PC-3 (cell line): ENCODE measurements at regions not wholly inside any gene's neighbourhood (a gene's known extent, or its start where the extent isn't known, plus 50 kb on each side); places are given as distances from the start of the nearest gene placed in this dataset.

Source experiments
- ATAC-seq: fragments of 200-7000 bp; cut with Tn5 transposase; 2 replicates; pipeline ENCODE4 v1.9.1; 2020; ENCODE audit warnings: mild to moderate bottlenecking, moderate library complexity
- BruUV-seq: library from RNA; stranded (reverse); fragments of 400-500 nt; replicated peaks from 2 replicates; lab custom pipeline; 2021; lab: Mats Ljungman, UMichigan
- CTCF ChIA-PET: fragments of 300-600 bp; sonication (Branson Sonifier 250); formaldehyde crosslinking; loops from one replicate; lab custom pipeline; 2022; ENCODE audit warnings: antibody characterized with exemption; lab: Charles Lee
- POLR2A ChIA-PET: fragments of 300-600 bp; sonication (Branson Sonifier 250); formaldehyde crosslinking; loops from one replicate; lab custom pipeline; 2022; ENCODE audit warnings: antibody characterized with exemption; ENCODE audit not compliant: unreplicated experiment; lab: Charles Lee
- DNase-seq: peaks from one replicate; pipeline ENCODE4 v3.0.0-alpha.2; 2015
- H2AFZ ChIP-seq: fragments of 300-600 bp; sonication (generic); 2 replicates; pipeline ENCODE4 v1.6.0; 2016; ENCODE audit warnings: antibody characterized with exemption, low read length
- H3F3A ChIP-seq: fragments of 300-600 bp; sonication (generic); one replicate; pipeline ENCODE4 v1.6.0; 2017; ENCODE audit warnings: antibody characterized with exemption, low read length, control low read depth, mild to moderate bottlenecking; ENCODE audit not compliant: unreplicated experiment
- H3K27ac ChIP-seq: fragments of 300-600 bp; sonication (generic); 2 replicates; pipeline ENCODE4 v1.5.1; 2016; ENCODE audit warnings: mild to moderate bottlenecking, low read length
- H3K27me3 ChIP-seq: fragments of 300-600 bp; sonication (generic); 2 replicates; pipeline ENCODE4 v1.6.1; 2016; ENCODE audit warnings: low read length, mixed read lengths
- H3K36me3 ChIP-seq: fragments of 300-600 bp; sonication (generic); 2 replicates; pipeline ENCODE4 v1.6.1; 2016; ENCODE audit warnings: low read depth, mixed run types, low read length, mixed read lengths
- H3K4me1 ChIP-seq: fragments of 300-600 bp; sonication (generic); 2 replicates; pipeline ENCODE4 v1.5.1; 2016; ENCODE audit warnings: low read length; ENCODE audit not compliant: insufficient read depth
- H3K4me2 ChIP-seq: fragments of 300-600 bp; sonication (generic); 2 replicates; pipeline ENCODE4 v1.6.0; 2016; ENCODE audit warnings: low read length
- H3K4me3 ChIP-seq: fragments of 300-600 bp; sonication (generic); 2 replicates; pipeline ENCODE4 v1.5.1; 2016; ENCODE audit warnings: mild to moderate bottlenecking, low read length, mixed read lengths
- H3K79me2 ChIP-seq: fragments of 300-600 bp; sonication (generic); 2 replicates; pipeline ENCODE4 v1.6.1; 2017; ENCODE audit warnings: low read length, mixed read lengths
- H3K9ac ChIP-seq: fragments of 300-600 bp; sonication (generic); 2 replicates; pipeline ENCODE4 v1.6.0; 2016; ENCODE audit warnings: mild to moderate bottlenecking, low read length
- H3K9me2 ChIP-seq: fragments of 300-600 bp; sonication (generic); replicated peaks from 2 replicates; pipeline ENCODE4 v1.6.1; 2016; ENCODE audit warnings: mixed run types, low read length, mixed read lengths
- H3K9me3 ChIP-seq: fragments of 300-600 bp; sonication (generic); 2 replicates; pipeline ENCODE4 v1.6.1; 2016; ENCODE audit warnings: low read length, mixed read lengths
- H4K20me1 ChIP-seq: fragments of 300-600 bp; sonication (generic); 2 replicates; pipeline ENCODE4 v1.6.1; 2016; ENCODE audit warnings: low read length, mixed read lengths
- CTCF ChIP-seq: fragments of 300-600 bp; sonication (generic); conservative IDR thresholded peaks from 2 replicates; pipeline ENCODE4 v1.5.1; 2017; ENCODE audit warnings: antibody characterized with exemption, low read depth, mild to moderate bottlenecking, low read length
- EZH2 ChIP-seq: fragments of 300-600 bp; sonication (generic); IDR thresholded peaks from one replicate; pipeline ENCODE4 v1.6.1; 2017; ENCODE audit warnings: antibody characterized with exemption, mild to moderate bottlenecking, low read length; ENCODE audit not compliant: unreplicated experiment
- EZH2phosphoT487 ChIP-seq: fragments of 300-600 bp; sonication (generic); IDR thresholded peaks from 2 replicates; pipeline ENCODE4 v1.6.1; 2018; ENCODE audit warnings: mild to moderate bottlenecking, antibody characterized with exemption, low read length, borderline replicate concordance
- intact Hi-C: fragments of 100-400 bp; cut with micrococcal nuclease; formaldehyde crosslinking; loops from 2 replicates; pipeline ENCODE4 v1.9.0; 2023

GRCh38 chr2:118496870-118497611 lies 350.4 kb downstream of the EN1 start:
- no peaks in the 10 kb centered on the region for H3K4me1 ChIP-seq
- H3K9ac ChIP-seq: no peak overlapping the region
- no peak overlapping the region for H2AFZ ChIP-seq
- no peak for DNase-seq
- no peaks in the 10 kb centered on the region for H3K9me2 ChIP-seq
- no peaks in the 10 kb centered on the region for H3K9me3 ChIP-seq
- H4K20me1 ChIP-seq: no peaks in the 10 kb centered on the region
- no peak overlapping the region for H3K27ac ChIP-seq
- H3K27me3 ChIP-seq: peaks cover 4% of the 10 kb centered on the region; the same call in 1 of the 2 replicates
- ATAC-seq: no peak
- POLR2A ChIA-PET: no interaction called here
- no TSS peak for BruUV-seq
- intact Hi-C loops: no loop called here
- H3K4me3 ChIP-seq: no peak overlapping the region
- no peaks in the 10 kb centered on the region for H3K79me2 ChIP-seq
- no peak overlapping the region for H3K4me2 ChIP-seq
- CTCF ChIA-PET: interaction anchor here (0.6 kb wide), 1 partner anchor 358 kb away, joined by 4 read pairs; no protein-coding TSS in a partner anchor
- H3F3A ChIP-seq: no peaks in the 10 kb centered on the region
- H3K36me3 ChIP-seq: no peaks in the 10 kb centered on the region
- TF ChIP-seq EZH2phosphoT487: no peak
- no peak for TF ChIP-seq EZH2
- no peak for TF ChIP-seq CTCF

GRCh38 chr2:118496467-118496866 lies 351.0 kb downstream of the EN1 start:
- intact Hi-C loops: no loop called here
- Histone ChIP-seq H3K4me3 (no peak overlapping the region), H2AFZ (no peak overlapping the region), H3K9me3 (no peaks in the 10 kb centered on the region), H3K27ac (no peak overlapping the region), H3K9me2 (no peaks in the 10 kb centered on the region), H3F3A (no peaks in the 10 kb centered on the region), H3K4me2 (no peak overlapping the region), H3K27me3 (peaks cover 4% of the 10 kb centered on the region; the same call in 1 of the 2 replicates), H3K4me1 (no peaks in the 10 kb centered on the region), H3K36me3 (no peaks in the 10 kb centered on the region), H3K79me2 (no peaks in the 10 kb centered on the region), H4K20me1 (no peaks in the 10 kb centered on the region), H3K9ac (no peak overlapping the region)
- ATAC-seq (no peak), DNase-seq (no peak)
- ChIA-PET POLR2A (no interaction called here), CTCF (interaction anchor here (0.6 kb wide), 1 partner anchor 359 kb away, joined by 4 read pairs; no protein-coding TSS in a partner anchor)
- no TSS peak for BruUV-seq
- TF ChIP-seq EZH2phosphoT487 (no peak), EZH2 (no peak), CTCF (no peak)

GRCh38 chr2:118495290-118495689 lies 352.2 kb downstream of the EN1 start:
- intact Hi-C loops: no loop called here
- Histone ChIP-seq H3K4me2 (no peak overlapping the region), H3K79me2 (no peaks in the 10 kb centered on the region), H3K9me3 (no peaks in the 10 kb centered on the region), H3K4me3 (no peak overlapping the region), H3K36me3 (no peaks in the 10 kb centered on the region), H3K27ac (no peak overlapping the region), H2AFZ (no peak overlapping the region), H4K20me1 (no peaks in the 10 kb centered on the region), H3K27me3 (peaks cover 4% of the 10 kb centered on the region; the same call in 1 of the 2 replicates), H3K9me2 (no peaks in the 10 kb centered on the region), H3K4me1 (no peaks in the 10 kb centered on the region), H3K9ac (no peak overlapping the region), H3F3A (no peaks in the 10 kb centered on the region)
- ChIA-PET POLR2A (no interaction called here), CTCF (no interaction called here)
- no TSS peak for BruUV-seq
- TF ChIP-seq CTCF (no peak), EZH2phosphoT487 (no peak), EZH2 (no peak)
- DNase-seq (no peak), ATAC-seq (no peak)
